Suprapubic skin (tissue), 4 donors: ENCODE measurements at regions not wholly inside any gene's neighbourhood (a gene's known extent, or its start where the extent isn't known, plus 50 kb on each side); places are given as distances from the start of the nearest gene placed in this dataset.
"Not testable (repeated sequence)": the region's sequence is repeated elsewhere in the genome, so short reads cannot be mapped to it uniquely, and the experiment has no call there.

Source experiments
- CTCF ChIP-seq, 2 donors: fragments of 200-600 bp in 1 of 2; fragments of 450-650 bp in 1 of 2; sonication (generic) in 1 of 2; IDR thresholded peaks; one replicate each; pipeline ENCODE4 v1.5.1; 2016 to 2019; ENCODE audit warnings: antibody characterized with exemption in 2 of 2, mild to moderate bottlenecking in 1 of 2, moderate library complexity in 1 of 2
- EP300 ChIP-seq: sonication (generic); formaldehyde crosslinking; IDR thresholded peaks from one replicate; pipeline ENCODE4 v1.6.1; 2017; ENCODE audit warnings: antibody characterized with exemption
- POLR2A ChIP-seq, 2 donors: fragments of 450-650 bp; IDR thresholded peaks; one replicate each; pipeline ENCODE4 v1.6.1; 2017; ENCODE audit warnings: antibody characterized with exemption in 2 of 2, mild to moderate bottlenecking in 2 of 2, moderate library complexity in 2 of 2
- POLR2AphosphoS5 ChIP-seq, 3 donors: sonication (generic); formaldehyde crosslinking; IDR thresholded peaks; one replicate each; pipeline ENCODE4 v1.6.1; 2017; ENCODE audit warnings: antibody characterized with exemption in 3 of 3

GRCh38 chr11:67923565-67923964, 80.3 kb downstream of the UNC93B1 start:
- not testable (repeated sequence) for TF ChIP-seq CTCF (IDR thresholded peaks at IDR 0.05); POLR2A (IDR thresholded peaks at IDR 0.05); EP300; POLR2AphosphoS5 (IDR thresholded peaks at IDR 0.05)
